ENCODE measurements at regions not wholly inside any gene's neighbourhood (a gene's known extent, or its start where the extent isn't known, plus 50 kb on each side); places are given as distances from the start of the nearest gene placed in this dataset.

DNA sequence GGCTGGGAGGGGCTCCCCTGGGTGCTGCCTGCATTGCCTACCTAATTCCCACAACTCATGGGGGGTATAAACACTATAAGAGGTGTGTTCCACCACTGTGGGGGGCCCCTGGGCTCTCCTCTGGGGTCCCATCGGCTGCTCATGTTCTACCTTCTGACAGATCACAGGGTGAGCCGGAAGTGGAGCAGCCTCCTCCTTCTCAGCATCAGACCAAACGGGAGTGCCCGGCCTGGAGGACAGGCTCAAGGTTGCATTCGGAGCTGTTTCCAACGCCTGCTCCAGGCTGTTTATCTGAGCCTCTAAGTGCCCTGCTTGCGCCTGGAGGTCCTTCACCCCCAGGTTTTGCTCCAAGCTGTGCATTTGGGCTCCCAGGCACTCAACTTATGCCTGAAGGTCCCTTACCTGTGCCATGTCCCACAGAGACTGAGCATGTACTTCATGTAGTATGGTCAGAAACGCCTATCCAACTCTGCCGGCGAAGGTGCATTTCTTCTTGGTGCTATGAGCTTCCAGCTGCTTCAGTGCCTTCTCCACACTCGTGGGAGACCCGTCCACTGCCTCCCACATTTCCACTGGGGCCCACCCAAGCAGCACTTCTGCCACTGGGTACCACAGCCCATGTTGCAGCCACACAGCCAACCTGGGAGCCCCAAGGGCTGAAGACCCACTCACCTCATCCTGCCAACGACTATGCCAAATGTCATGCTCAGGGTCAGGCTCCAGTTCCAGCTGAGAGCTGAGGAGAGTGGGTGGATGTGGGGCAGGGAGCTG lies 232.1 kb downstream of the IGSF11 start (continued):
- TF ChIP-seq, protein P1, sequence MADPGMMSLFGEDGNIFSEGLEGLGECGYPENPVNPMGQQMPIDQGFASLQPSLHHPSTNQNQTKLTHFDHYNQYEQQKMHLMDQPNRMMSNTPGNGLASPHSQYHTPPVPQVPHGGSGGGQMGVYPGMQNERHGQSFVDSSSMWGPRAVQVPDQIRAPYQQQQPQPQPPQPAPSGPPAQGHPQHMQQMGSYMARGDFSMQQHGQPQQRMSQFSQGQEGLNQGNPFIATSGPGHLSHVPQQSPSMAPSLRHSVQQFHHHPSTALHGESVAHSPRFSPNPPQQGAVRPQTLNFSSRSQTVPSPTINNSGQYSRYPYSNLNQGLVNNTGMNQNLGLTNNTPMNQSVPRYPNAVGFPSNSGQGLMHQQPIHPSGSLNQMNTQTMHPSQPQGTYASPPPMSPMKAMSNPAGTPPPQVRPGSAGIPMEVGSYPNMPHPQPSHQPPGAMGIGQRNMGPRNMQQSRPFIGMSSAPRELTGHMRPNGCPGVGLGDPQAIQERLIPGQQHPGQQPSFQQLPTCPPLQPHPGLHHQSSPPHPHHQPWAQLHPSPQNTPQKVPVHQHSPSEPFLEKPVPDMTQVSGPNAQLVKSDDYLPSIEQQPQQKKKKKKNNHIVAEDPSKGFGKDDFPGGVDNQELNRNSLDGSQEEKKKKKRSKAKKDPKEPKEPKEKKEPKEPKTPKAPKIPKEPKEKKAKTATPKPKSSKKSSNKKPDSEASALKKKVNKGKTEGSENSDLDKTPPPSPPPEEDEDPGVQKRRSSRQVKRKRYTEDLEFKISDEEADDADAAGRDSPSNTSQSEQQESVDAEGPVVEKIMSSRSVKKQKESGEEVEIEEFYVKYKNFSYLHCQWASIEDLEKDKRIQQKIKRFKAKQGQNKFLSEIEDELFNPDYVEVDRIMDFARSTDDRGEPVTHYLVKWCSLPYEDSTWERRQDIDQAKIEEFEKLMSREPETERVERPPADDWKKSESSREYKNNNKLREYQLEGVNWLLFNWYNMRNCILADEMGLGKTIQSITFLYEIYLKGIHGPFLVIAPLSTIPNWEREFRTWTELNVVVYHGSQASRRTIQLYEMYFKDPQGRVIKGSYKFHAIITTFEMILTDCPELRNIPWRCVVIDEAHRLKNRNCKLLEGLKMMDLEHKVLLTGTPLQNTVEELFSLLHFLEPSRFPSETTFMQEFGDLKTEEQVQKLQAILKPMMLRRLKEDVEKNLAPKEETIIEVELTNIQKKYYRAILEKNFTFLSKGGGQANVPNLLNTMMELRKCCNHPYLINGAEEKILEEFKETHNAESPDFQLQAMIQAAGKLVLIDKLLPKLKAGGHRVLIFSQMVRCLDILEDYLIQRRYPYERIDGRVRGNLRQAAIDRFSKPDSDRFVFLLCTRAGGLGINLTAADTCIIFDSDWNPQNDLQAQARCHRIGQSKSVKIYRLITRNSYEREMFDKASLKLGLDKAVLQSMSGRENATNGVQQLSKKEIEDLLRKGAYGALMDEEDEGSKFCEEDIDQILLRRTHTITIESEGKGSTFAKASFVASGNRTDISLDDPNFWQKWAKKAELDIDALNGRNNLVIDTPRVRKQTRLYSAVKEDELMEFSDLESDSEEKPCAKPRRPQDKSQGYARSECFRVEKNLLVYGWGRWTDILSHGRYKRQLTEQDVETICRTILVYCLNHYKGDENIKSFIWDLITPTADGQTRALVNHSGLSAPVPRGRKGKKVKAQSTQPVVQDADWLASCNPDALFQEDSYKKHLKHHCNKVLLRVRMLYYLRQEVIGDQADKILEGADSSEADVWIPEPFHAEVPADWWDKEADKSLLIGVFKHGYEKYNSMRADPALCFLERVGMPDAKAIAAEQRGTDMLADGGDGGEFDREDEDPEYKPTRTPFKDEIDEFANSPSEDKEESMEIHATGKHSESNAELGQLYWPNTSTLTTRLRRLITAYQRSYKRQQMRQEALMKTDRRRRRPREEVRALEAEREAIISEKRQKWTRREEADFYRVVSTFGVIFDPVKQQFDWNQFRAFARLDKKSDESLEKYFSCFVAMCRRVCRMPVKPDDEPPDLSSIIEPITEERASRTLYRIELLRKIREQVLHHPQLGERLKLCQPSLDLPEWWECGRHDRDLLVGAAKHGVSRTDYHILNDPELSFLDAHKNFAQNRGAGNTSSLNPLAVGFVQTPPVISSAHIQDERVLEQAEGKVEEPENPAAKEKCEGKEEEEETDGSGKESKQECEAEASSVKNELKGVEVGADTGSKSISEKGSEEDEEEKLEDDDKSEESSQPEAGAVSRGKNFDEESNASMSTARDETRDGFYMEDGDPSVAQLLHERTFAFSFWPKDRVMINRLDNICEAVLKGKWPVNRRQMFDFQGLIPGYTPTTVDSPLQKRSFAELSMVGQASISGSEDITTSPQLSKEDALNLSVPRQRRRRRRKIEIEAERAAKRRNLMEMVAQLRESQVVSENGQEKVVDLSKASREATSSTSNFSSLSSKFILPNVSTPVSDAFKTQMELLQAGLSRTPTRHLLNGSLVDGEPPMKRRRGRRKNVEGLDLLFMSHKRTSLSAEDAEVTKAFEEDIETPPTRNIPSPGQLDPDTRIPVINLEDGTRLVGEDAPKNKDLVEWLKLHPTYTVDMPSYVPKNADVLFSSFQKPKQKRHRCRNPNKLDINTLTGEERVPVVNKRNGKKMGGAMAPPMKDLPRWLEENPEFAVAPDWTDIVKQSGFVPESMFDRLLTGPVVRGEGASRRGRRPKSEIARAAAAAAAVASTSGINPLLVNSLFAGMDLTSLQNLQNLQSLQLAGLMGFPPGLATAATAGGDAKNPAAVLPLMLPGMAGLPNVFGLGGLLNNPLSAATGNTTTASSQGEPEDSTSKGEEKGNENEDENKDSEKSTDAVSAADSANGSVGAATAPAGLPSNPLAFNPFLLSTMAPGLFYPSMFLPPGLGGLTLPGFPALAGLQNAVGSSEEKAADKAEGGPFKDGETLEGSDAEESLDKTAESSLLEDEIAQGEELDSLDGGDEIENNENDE (IDR thresholded peaks at IDR 0.05; ENCODE audit: insufficient replicate concordance, low read length), result no peak
- TF ChIP-seq CHD2 (IDR thresholded peaks at IDR 0.05; ENCODE audit: low read length) (no peak), ASH2L (IDR thresholded peaks at IDR 0.05; ENCODE audit: low read length) (no peak), JUN (IDR thresholded peaks at IDR 0.05; ENCODE audit: low read depth, low read length) (no peak), SIX5 (IDR thresholded peaks at IDR 0.05; ENCODE audit: low read depth, low read length) (no peak), SP2 (IDR thresholded peaks at IDR 0.05; ENCODE audit: low read length) (no peak), SRF (IDR thresholded peaks at IDR 0.05; ENCODE audit: low read depth, low read length) (no peak), TCF12 (IDR thresholded peaks at IDR 0.05; ENCODE audit: low read depth, low read length) (no peak), RFX5 (IDR thresholded peaks at IDR 0.05; ENCODE audit: borderline replicate concordance, low read depth, low read length) (no peak), SP4 (IDR thresholded peaks at IDR 0.05; ENCODE audit: low read length) (no peak), TAF7 (optimal IDR thresholded peaks at IDR 0.05; ENCODE audit: borderline replicate concordance, low read depth, low read length) (no peak), SP1 (IDR thresholded peaks at IDR 0.05; ENCODE audit: low read depth, low read length) (no peak)
